GM23338 (cell line): ENCODE measurements at regions not wholly inside any gene's neighbourhood (a gene's known extent, or its start where the extent isn't known, plus 50 kb on each side); places are given as distances from the start of the nearest gene placed in this dataset.

Experiments used
- ATAC-seq: fragments of 200-7000 bp; cut with Tn5 transposase; 3 replicates; pipeline ENCODE4 v1.9.1; 2020
- DNase-seq: peaks from one replicate; pipeline ENCODE4 v3.0.0-alpha.2; 2015; ENCODE audit warnings: low spot score
- H2AFZ ChIP-seq: fragments of 200-600 bp; sonication (generic); 2 replicates; pipeline ENCODE4 v1.8.0; 2016; ENCODE audit warnings: antibody characterized with exemption, mild to moderate bottlenecking, moderate library complexity
- H3F3A ChIP-seq: fragments of 200-600 bp; sonication (generic); replicated peaks from 2 replicates; pipeline ENCODE4 v1.8.0; 2017; ENCODE audit warnings: antibody characterized with exemption, mixed run types, low read depth
- H3K27ac ChIP-seq: fragments of 200-600 bp; sonication (generic); 2 replicates; pipeline ENCODE4 v1.6.1; 2016; ENCODE audit warnings: low read depth
- H3K27me3 ChIP-seq: fragments of 200-600 bp; sonication (generic); 2 replicates; pipeline ENCODE4 v1.8.0; 2016; ENCODE audit warnings: mild to moderate bottlenecking, mixed run types, moderate library complexity; ENCODE audit not compliant: insufficient read depth
- H3K36me3 ChIP-seq: fragments of 200-600 bp; sonication (generic); 2 replicates; pipeline ENCODE4 v1.8.0; 2016; ENCODE audit warnings: mild to moderate bottlenecking; ENCODE audit not compliant: insufficient read depth
- H3K4me1 ChIP-seq: fragments of 200-600 bp; sonication (generic); 2 replicates; pipeline ENCODE4 v1.8.0; 2016; ENCODE audit warnings: mild to moderate bottlenecking, moderate library complexity; ENCODE audit not compliant: insufficient read depth
- H3K4me2 ChIP-seq: fragments of 200-600 bp; sonication (generic); 2 replicates; pipeline ENCODE4 v1.7.1; 2017; ENCODE audit warnings: mixed run types
- H3K4me3 ChIP-seq: fragments of 200-600 bp; sonication (generic); 2 replicates; pipeline ENCODE4 v1.6.1; 2016; ENCODE audit warnings: mixed run types
- H3K79me2 ChIP-seq: fragments of 200-600 bp; sonication (generic); replicated peaks from 2 replicates; pipeline ENCODE4 v1.8.0; 2017; ENCODE audit warnings: mild to moderate bottlenecking; ENCODE audit not compliant: insufficient read depth
- H3K9me2 ChIP-seq: fragments of 200-600 bp; sonication (generic); 2 replicates; pipeline ENCODE4 v1.8.0; 2017; ENCODE audit not compliant: insufficient read depth
- H4K20me1 ChIP-seq: fragments of 200-600 bp; sonication (generic); replicated peaks from 2 replicates; pipeline ENCODE4 v1.8.0; 2017; ENCODE audit warnings: mild to moderate bottlenecking; ENCODE audit not compliant: insufficient read depth
- H3K27ac Mint-ChIP-seq: 2 replicates; pipeline ENCODE4 v1.8.0; 2020; ENCODE audit warnings: inconsistent platforms, mild to moderate bottlenecking, moderate library complexity, mixed read lengths
- H3K27me3 Mint-ChIP-seq: 3 replicates; pipeline ENCODE4 v1.8.0; 2022; ENCODE audit warnings: low read depth, mild to moderate bottlenecking, moderate library complexity, mixed read lengths, inconsistent platforms; ENCODE audit not compliant: insufficient read depth, poor library complexity
- H3K36me3 Mint-ChIP-seq: 3 replicates; pipeline ENCODE4 v1.8.0; 2021; ENCODE audit warnings: low read depth, mild to moderate bottlenecking, inconsistent platforms, moderate library complexity, mixed read lengths
- H3K4me1 Mint-ChIP-seq: 3 replicates; pipeline ENCODE4 v1.8.0; 2020; ENCODE audit warnings: mild to moderate bottlenecking, inconsistent platforms, mixed read lengths
- H3K4me3 Mint-ChIP-seq: 3 replicates; pipeline ENCODE4 v1.8.0; 2021; ENCODE audit warnings: moderate library complexity, mild to moderate bottlenecking, inconsistent platforms, mixed read lengths
- H3K9me3 Mint-ChIP-seq: 3 replicates; pipeline ENCODE4 v1.8.0; 2020; ENCODE audit warnings: moderate library complexity, mild to moderate bottlenecking, inconsistent platforms, mixed read lengths
- CREB1 ChIP-seq: fragments of 250-450 bp; sonication (Bioruptor Pico); IDR thresholded peaks from 2 replicates; pipeline ENCODE4 v1.5.0; 2020; ENCODE audit warnings: low read depth, mild to moderate bottlenecking, moderate library complexity
- CTCF ChIP-seq, 2 experiments: fragments of 200-600 bp in 1 of 2; sonication (generic) in 1 of 2; conservative IDR thresholded peaks; 2 replicates each; pipeline versions ENCODE4 v1.5.1 to v1.6.1; 2016 to 2017; ENCODE audit warnings: antibody characterized with exemption in 2 of 2, low read depth in 2 of 2, mild to moderate bottlenecking in 2 of 2, moderate library complexity in 1 of 2
- ETS1 ChIP-seq: IDR thresholded peaks from 2 replicates; pipeline ENCODE4 v1.6.1; 2016; ENCODE audit warnings: antibody characterized with exemption
- EZH2 ChIP-seq: fragments of 200-600 bp; sonication (generic); IDR thresholded peaks from one replicate; pipeline ENCODE4 v1.8.0; 2017; ENCODE audit warnings: antibody characterized with exemption, mild to moderate bottlenecking, low read depth; ENCODE audit not compliant: unreplicated experiment
- POLR2AphosphoS5 ChIP-seq: IDR thresholded peaks from 2 replicates; pipeline ENCODE4 v1.6.1; 2016; ENCODE audit warnings: antibody characterized with exemption, low read depth
- REST ChIP-seq: IDR thresholded peaks from one replicate; pipeline ENCODE4 v1.6.1; 2018; ENCODE audit warnings: antibody characterized with exemption; ENCODE audit not compliant: unreplicated experiment
- STAT1 ChIP-seq: IDR thresholded peaks from one replicate; pipeline ENCODE4 v1.6.1; 2016; ENCODE audit warnings: antibody characterized with exemption; ENCODE audit not compliant: unreplicated experiment
- ZNF114 ChIP-seq: fragments of 250-450 bp; sonication (Bioruptor Pico); IDR thresholded peaks from 2 replicates; pipeline ENCODE4 v1.5.0; 2020; ENCODE audit warnings: mild to moderate bottlenecking, moderate library complexity
- ZNF331 ChIP-seq: fragments of 250-450 bp; sonication (Bioruptor Pico); IDR thresholded peaks from 2 replicates; pipeline ENCODE4 v1.5.0; 2020; ENCODE audit warnings: low read depth, mild to moderate bottlenecking, moderate library complexity
- ZNF462 ChIP-seq: fragments of 250-450 bp; sonication (Bioruptor Pico); IDR thresholded peaks from 2 replicates; pipeline ENCODE4 v1.5.0; 2020; ENCODE audit warnings: mild to moderate bottlenecking, moderate library complexity

- DNase-seq (no peak), ATAC-seq (no peak)
- Histone ChIP-seq H4K20me1 (no peaks in the 10 kb centered on the region), H3K4me1 (no peaks in the 10 kb centered on the region; the same call in 1 of the 2 replicates), H3K4me3 (no peak overlapping the region), H3K27me3 (no peaks in the 10 kb centered on the region), H3K4me2 (no peak overlapping the region), H3K27ac (no peak overlapping the region), H3F3A (no peaks in the 10 kb centered on the region), H2AFZ (no peak overlapping the region), H3K9me2 (0 out of 2 replicates have a peak, but pooled peaks cover 10% of the 10 kb centered on the region), H3K79me2 (no peaks in the 10 kb centered on the region), H3K36me3 (no peaks in the 10 kb centered on the region)
- Mint-ChIP-seq H3K36me3 (no peaks in the 10 kb centered on the region), H3K4me3 (no peak overlapping the region), H3K27me3 (peaks cover 4% of the 10 kb centered on the region), H3K27ac (no peak overlapping the region), H3K4me1 (peaks cover 6% of the 10 kb centered on the region), H3K9me3 (no peaks in the 10 kb centered on the region)
- TF ChIP-seq REST: no peak
- no peak for TF ChIP-seq ETS1
- TF ChIP-seq CREB1 (CRISPR knock-in tag): no peak
- TF ChIP-seq ZNF331 (CRISPR knock-in tag): no peak
- TF ChIP-seq ZNF114 (CRISPR knock-in tag): no peak
- TF ChIP-seq CTCF (conservative IDR thresholded peaks at IDR 0.05; ENCODE audit: low read depth in 2 of 2): no peak
- TF ChIP-seq STAT1: no peak
- no peak for TF ChIP-seq EZH2
- no peak for TF ChIP-seq POLR2AphosphoS5
- TF ChIP-seq ZNF462: no peak
Measured at GRCh38 chr15:47644722-47645121, 72.6 kb upstream of the SEMA6D start.
